PFSK-1 (cell line): ENCODE measurements at regions not wholly inside any gene's neighbourhood (a gene's known extent, or its start where the extent isn't known, plus 50 kb on each side); places are given as distances from the start of the nearest gene placed in this dataset.

Source experiments
- FOXP2 ChIP-seq: optimal IDR thresholded peaks from 2 replicates; pipeline ENCODE3; 2011; ENCODE audit warnings: borderline replicate concordance, control low read depth, inconsistent platforms; ENCODE audit not compliant: insufficient read depth; ENCODE audit errors: extremely low read length, extremely low read depth
- POLR2AphosphoS5 ChIP-seq: IDR thresholded peaks from 2 replicates; pipeline ENCODE4 v1.6.1; 2012; ENCODE audit warnings: low read depth, mild to moderate bottlenecking, control low read depth, low read length, moderate library complexity
- SIN3A ChIP-seq: IDR thresholded peaks from 2 replicates; pipeline ENCODE4 v1.6.1; 2012; ENCODE audit warnings: mild to moderate bottlenecking, low read length, moderate library complexity, borderline replicate concordance; ENCODE audit not compliant: insufficient read depth
- TAF1 ChIP-seq: IDR thresholded peaks from 2 replicates; pipeline ENCODE4 v1.6.1; 2012; ENCODE audit warnings: low read length, control low read depth, borderline replicate concordance; ENCODE audit not compliant: insufficient read depth
- TF ChIP-seq, protein P1 (sequence below), 2 experiments: IDR thresholded peaks; 2 replicates each; pipeline versions ENCODE4 v1.6.1 to v1.8.0; 2011 to 2012; ENCODE audit warnings: low read depth in 2 of 2, low read length in 2 of 2, control low read depth in 1 of 2, inconsistent platforms in 1 of 2, mild to moderate bottlenecking in 1 of 2, moderate library complexity in 1 of 2; ENCODE audit not compliant: insufficient read depth in 1 of 2

DNA sequence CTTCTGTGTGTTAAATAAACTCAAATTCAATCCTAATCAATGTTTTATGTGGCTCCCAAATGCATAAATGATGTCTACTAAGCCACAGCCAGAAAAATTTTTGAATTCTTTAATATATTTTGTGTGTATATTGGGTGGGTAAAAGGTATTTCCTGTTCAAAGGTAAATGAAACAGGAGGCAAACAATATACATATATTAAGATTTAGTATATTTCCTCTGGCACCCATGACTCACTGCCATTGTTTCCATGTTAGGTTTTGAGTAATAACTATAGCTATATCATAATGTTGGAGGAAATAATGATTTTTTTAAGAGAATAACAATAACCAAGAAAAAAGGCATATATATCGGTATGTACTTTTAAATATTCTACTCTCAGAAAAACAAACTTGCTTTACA, 1071.9 kb upstream of the CDH10 start:
- TF ChIP-seq, protein P1, sequence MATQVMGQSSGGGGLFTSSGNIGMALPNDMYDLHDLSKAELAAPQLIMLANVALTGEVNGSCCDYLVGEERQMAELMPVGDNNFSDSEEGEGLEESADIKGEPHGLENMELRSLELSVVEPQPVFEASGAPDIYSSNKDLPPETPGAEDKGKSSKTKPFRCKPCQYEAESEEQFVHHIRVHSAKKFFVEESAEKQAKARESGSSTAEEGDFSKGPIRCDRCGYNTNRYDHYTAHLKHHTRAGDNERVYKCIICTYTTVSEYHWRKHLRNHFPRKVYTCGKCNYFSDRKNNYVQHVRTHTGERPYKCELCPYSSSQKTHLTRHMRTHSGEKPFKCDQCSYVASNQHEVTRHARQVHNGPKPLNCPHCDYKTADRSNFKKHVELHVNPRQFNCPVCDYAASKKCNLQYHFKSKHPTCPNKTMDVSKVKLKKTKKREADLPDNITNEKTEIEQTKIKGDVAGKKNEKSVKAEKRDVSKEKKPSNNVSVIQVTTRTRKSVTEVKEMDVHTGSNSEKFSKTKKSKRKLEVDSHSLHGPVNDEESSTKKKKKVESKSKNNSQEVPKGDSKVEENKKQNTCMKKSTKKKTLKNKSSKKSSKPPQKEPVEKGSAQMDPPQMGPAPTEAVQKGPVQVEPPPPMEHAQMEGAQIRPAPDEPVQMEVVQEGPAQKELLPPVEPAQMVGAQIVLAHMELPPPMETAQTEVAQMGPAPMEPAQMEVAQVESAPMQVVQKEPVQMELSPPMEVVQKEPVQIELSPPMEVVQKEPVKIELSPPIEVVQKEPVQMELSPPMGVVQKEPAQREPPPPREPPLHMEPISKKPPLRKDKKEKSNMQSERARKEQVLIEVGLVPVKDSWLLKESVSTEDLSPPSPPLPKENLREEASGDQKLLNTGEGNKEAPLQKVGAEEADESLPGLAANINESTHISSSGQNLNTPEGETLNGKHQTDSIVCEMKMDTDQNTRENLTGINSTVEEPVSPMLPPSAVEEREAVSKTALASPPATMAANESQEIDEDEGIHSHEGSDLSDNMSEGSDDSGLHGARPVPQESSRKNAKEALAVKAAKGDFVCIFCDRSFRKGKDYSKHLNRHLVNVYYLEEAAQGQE (IDR thresholded peaks at IDR 0.05; ENCODE audit: insufficient read depth in 1 of 2, low read depth in 2 of 2, low read length in 2 of 2): no peak
- TF ChIP-seq SIN3A (no peak), TAF1 (no peak), POLR2AphosphoS5 (no peak), FOXP2 (no peak)
